ENCODE measurements at regions not wholly inside any gene's neighbourhood (a gene's known extent, or its start where the extent isn't known, plus 50 kb on each side); places are given as distances from the start of the nearest gene placed in this dataset.

GRCh38 chr22:48872271-48873190, 955.1 kb downstream of the BRD1 start:
- DNase-seq = no peak
- no peak for ATAC-seq
- TF ChIP-seq CTCF (IDR thresholded peaks at IDR 0.05) = no peak
- WGBS, 3 donors = 38 to 50% (median 40%) methylated on average over 21 of the region's 21 CpGs
- no peaks in the 10 kb centered on the region for H3K9me3 ChIP-seq
- intact Hi-C loops (cut with DNase I) = no loop called here
- peaks cover 0 to 4% (median 2%) of the 10 kb centered on the region in 3 donors for H3K27me3 ChIP-seq (ENCODE audit: insufficient read depth in 3 of 3, low read length in 2 of 3)
- H3K27ac ChIP-seq = no peak overlapping the region
- H3K36me3 ChIP-seq (ENCODE audit: insufficient read depth in 1 of 2, low read depth in 1 of 2) = no peaks in the 10 kb centered on the region
- no peaks in the 10 kb centered on the region for H3K4me1 ChIP-seq
- no peak overlapping the region for H3K4me3 ChIP-seq

- no peak overlapping the region for H3K4me3 ChIP-seq
- no peaks in the 10 kb centered on the region for H3K9me3 ChIP-seq
- intact Hi-C loops (cut with DNase I) = no loop called here
- H3K4me1 ChIP-seq = no peaks in the 10 kb centered on the region
- H3K27ac ChIP-seq = no peak overlapping the region
- 61 to 67% (median 61%) methylated on average over 12 of the region's 12 CpGs for WGBS, 3 donors
- no peak for TF ChIP-seq CTCF (IDR thresholded peaks at IDR 0.05)
- DNase-seq (no peak), ATAC-seq (no peak)
- H3K27me3 ChIP-seq (ENCODE audit: insufficient read depth in 3 of 3, low read length in 2 of 3) = peaks cover 0 to 11% (median 2%) of the 10 kb centered on the region in 3 donors
- H3K36me3 ChIP-seq (ENCODE audit: insufficient read depth in 1 of 2, low read depth in 1 of 2) = no peaks in the 10 kb centered on the region
Measured at GRCh38 chr22:48871176-48871840, 956.4 kb downstream of the BRD1 start.

DNA sequence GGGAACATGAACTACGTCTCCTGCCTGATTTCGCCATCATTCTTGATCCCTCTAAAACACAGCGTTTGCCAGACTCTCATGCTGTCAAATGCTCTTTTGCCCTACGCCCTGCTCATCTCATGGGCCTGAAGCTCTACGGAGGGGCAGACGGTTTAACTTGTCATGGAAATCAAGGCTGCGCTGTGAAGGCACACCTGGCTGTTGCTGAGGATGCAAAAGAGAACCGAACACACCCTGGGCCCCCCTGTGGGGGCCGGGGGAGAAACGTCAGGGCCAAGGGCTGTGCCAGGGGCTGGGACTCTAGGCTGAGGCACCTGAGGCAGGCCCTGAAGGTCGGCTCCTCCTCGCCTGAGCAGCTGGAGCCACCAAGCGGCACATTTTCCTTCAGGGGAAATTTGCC, 957.2 kb downstream of the BRD1 start:
- intact Hi-C loops (cut with DNase I) = no loop called here
- H3K27me3 ChIP-seq (ENCODE audit: insufficient read depth in 3 of 3, low read length in 2 of 3) = peaks cover 0 to 19% (median 2%) of the 10 kb centered on the region in 3 donors
- no peak overlapping the region for H3K27ac ChIP-seq
- H3K36me3 ChIP-seq (ENCODE audit: insufficient read depth in 1 of 2, low read depth in 1 of 2) = no peaks in the 10 kb centered on the region
- no peak for ATAC-seq
- H3K9me3 ChIP-seq = no peaks in the 10 kb centered on the region
- WGBS, 3 donors = 69 to 81% (median 79%) methylated on average over 13 of the region's 13 CpGs
- TF ChIP-seq CTCF (IDR thresholded peaks at IDR 0.05) = no peak
- no peaks in the 10 kb centered on the region for H3K4me1 ChIP-seq
- no peak for DNase-seq
- H3K4me3 ChIP-seq = no peak overlapping the region

- intact Hi-C loops (cut with DNase I) = no loop called here
- Histone ChIP-seq H3K9me3 (no peaks in the 10 kb centered on the region), H3K4me1 (no peaks in the 10 kb centered on the region), H3K27me3 (ENCODE audit: insufficient read depth in 3 of 3, low read length in 2 of 3) (peaks cover 0 to 20% (median 0%) of the 10 kb centered on the region in 3 donors), H3K27ac (no peak overlapping the region), H3K36me3 (ENCODE audit: insufficient read depth in 1 of 2, low read depth in 1 of 2) (no peaks in the 10 kb centered on the region), H3K4me3 (no peak overlapping the region)
- DNase-seq (no peak), ATAC-seq (no peak)
- WGBS, 3 donors = 91 to 100% (median 97%) methylated on average over 5 of the region's 5 CpGs
- no peak for TF ChIP-seq CTCF (IDR thresholded peaks at IDR 0.05)
Measured at GRCh38 chr22:48869788-48870187, 957.9 kb downstream of the BRD1 start.

Measured in psoas muscle (tissue), 7 donors.